Tongue (tissue), 1 donor: ENCODE measurements at regions not wholly inside any gene's neighbourhood (a gene's known extent, or its start where the extent isn't known, plus 50 kb on each side); places are given as distances from the start of the nearest gene placed in this dataset.

Experiments used
- DNase-seq: peaks from one replicate; pipeline ENCODE4 v3.0.0-alpha.2; 2015

- no peak for DNase-seq
These were observed 409.8 kb downstream of the GPD2 start for GRCh38 chr2:156845806-156846558.

- no peak for DNase-seq
These were observed 405.3 kb upstream of the GALNT5 start for GRCh38 chr2:156852210-156852609.

GRCh38 chr2:156852681-156853080 is 404.8 kb upstream of the GALNT5 start:
- no peak for DNase-seq

DNA sequence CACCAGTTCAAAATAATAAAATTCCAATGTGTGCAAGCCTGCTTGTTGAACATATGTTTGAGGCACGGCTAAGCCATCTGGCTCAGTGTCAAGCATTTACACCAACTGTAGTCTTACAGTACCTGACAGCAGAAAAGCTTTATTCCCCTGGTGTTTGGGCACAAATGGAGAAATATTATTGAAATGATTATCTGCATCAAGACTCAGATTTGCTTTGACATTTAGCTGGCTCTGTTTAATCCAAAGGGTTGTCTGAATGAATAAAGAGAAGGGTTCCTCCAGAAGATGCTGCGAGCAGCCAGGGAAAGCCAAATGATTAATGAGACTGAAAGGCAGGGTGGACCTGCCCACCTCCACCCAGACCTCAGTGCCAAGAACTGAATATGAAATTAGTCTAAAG is 393.2 kb upstream of the GALNT5 start:
- DNase-seq: peak; percentile 32

- no peak for DNase-seq
These were observed 392.8 kb upstream of the GALNT5 start for GRCh38 chr2:156864753-156865152.

DNA sequence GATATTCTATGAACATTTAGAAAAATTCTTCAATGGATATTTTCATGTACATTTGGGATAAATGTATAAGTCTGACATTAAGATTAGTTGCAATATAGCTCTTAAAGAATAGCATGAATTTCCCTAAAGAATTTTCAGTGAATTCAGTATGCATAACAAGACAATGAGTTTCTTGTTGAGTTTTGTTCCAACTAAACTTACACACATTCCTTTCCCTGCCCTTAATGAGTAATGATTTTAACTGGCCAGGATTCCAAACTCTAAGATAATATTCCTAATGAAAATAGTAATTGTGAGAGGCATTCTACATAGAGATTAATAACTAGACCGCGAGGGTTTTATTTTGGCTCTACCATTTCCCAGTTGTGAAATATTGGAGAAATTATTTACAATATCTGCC is 390.3 kb upstream of the GALNT5 start:
- no peak for DNase-seq

- DNase-seq: no peak
These were observed 382.8 kb upstream of the GALNT5 start for GRCh38 chr2:156874707-156875106.

DNA sequence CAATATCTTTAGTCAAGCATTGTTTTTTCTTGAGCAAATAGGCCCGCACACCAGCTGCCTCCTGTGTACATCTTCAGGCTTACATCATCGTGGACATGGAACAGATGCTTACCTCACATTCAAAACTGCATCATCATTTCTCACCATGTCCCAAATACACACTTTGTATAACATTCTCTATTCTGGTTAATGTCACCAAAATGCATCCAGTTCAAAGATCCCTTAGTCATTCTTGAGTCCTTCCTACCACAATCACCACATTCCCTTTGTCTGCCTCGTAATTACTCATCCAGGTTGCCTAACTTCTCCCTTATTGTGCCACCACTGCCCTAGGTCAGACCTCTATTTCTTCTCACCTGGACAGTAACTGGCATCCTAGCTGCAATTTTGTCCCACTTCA is 373.7 kb upstream of the GALNT5 start:
- no peak for DNase-seq

DNA sequence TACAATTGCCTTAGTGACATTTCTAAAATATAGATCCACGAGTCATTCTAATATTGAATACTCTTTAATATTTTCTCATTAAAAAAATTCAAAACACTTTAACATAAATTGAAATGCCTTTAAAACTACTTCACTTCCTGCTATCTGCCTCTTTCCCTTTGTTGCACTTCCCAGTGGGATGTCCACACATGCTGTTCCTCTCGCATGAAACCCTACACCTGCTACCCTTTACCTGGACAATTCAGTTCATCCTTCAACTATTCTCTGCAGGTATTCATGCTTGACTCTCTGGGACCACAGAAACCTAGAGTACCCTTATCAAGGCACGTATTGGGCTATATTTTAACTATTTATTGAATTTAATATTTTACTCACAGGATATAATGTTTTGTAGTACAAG is 373.3 kb upstream of the GALNT5 start:
- no peak for DNase-seq

DNA sequence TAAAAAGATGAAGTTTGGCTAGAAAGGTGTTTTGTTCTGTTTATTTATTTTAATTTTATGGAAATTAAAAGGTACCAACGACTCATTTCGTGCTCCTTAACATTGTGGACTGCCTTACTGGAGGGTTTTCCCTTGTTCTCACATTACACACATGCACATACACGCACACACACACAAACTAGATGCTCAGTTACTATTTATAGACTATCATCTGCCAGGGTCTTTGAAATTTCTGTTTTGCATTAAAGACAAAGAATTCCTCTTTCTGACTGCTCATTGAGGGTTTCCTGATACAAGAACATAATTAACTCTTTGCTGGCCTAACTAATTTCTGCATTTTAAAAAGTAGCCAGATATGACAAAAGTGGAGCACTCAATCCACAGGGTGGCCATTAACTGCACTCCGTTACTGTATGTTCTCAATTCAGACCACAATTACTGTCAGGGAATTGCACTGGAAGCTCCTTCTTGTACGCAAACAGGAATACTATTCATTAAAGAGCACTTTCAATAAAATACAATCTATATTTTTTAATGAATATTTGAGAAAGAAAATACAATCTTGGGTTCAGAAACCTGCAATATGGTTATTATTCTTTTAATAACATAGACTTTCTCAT is 366.9 kb upstream of the GALNT5 start:
- DNase-seq: peak; percentile 55

DNA sequence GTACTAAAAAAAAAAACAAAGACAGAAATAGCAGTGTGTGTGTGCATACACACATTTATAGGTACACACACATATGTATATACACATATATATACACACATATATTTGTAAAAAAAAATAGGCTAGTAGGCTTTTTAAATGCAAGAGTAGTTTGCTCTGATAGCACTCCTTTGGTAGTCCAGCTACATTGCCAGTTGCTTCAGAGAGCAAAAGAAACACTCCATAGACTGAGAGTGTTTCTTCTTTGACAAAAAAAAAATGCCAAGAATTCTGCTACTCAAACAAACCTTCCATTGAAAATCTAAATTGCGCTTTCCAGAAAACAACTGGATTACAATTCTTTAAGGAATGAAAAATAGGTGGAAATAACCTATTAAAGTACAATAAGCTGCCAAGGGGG is 365.9 kb upstream of the GALNT5 start:
- DNase-seq: no peak

GRCh38 chr2:156892467-156893281 is 364.8 kb upstream of the GALNT5 start:
- DNase-seq: peak; percentile 75

GRCh38 chr2:156896294-156896693 is 361.2 kb upstream of the GALNT5 start:
- no peak for DNase-seq

- no peak for DNase-seq
These were observed 360.0 kb upstream of the GALNT5 start for GRCh38 chr2:156897548-156897947.

- DNase-seq: no peak
These were observed 356.0 kb upstream of the GALNT5 start for GRCh38 chr2:156901373-156902031.

GRCh38 chr2:156903335-156903734 is 354.2 kb upstream of the GALNT5 start:
- no peak for DNase-seq

DNA sequence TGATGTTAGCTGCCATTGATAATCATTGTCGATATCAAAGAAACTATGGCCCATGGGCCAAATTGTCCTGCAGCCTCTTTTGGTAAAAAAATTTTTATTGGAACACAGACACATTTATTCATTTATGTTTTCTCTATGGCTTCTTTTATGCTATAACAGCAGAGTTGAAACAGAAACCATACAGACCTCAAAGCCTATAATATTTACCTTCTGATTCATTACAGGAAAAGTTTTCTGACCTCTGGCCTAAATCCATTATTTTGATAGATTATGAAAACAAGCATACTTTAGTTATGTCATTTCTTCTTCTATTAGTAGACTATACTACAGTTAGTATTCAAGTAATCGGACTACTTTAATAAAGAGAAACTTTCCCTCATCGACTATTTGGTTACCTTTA is 349.7 kb upstream of the GALNT5 start:
- DNase-seq: no peak

- DNase-seq: no peak
These were observed 348.7 kb upstream of the GALNT5 start for GRCh38 chr2:156908825-156909224.

GRCh38 chr2:156909983-156910382 is 347.5 kb upstream of the GALNT5 start:
- DNase-seq: no peak

- DNase-seq: no peak
These were observed 342.2 kb upstream of the GALNT5 start for GRCh38 chr2:156915332-156915731.

GRCh38 chr2:156918410-156918809 is 339.1 kb upstream of the GALNT5 start:
- DNase-seq: no peak

DNA sequence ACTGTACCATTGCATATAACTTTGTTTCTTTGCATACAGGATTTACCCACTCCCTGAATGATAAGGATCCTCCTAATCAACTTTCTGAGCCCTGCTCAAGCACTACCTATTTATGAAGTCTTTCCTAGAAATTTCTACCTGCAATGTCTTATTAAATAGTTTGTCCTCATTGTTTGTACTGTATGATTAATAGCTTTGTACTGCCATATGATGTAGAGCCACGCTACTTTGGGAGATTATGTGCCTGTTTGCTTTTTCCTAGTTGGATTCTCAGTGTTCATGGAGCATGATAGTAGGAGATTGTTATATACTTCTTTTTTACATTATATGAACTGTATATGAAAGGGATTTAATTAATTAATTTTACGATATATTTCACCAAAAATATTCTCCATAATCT is 327.1 kb upstream of the GALNT5 start:
- DNase-seq: no peak
